ENCODE measurements at regions not wholly inside any gene's neighbourhood (a gene's known extent, or its start where the extent isn't known, plus 50 kb on each side); places are given as distances from the start of the nearest gene placed in this dataset.
"Not testable (repeated sequence)": the region's sequence is repeated elsewhere in the genome, so short reads cannot be mapped to it uniquely, and the experiment has no call there.

DNA sequence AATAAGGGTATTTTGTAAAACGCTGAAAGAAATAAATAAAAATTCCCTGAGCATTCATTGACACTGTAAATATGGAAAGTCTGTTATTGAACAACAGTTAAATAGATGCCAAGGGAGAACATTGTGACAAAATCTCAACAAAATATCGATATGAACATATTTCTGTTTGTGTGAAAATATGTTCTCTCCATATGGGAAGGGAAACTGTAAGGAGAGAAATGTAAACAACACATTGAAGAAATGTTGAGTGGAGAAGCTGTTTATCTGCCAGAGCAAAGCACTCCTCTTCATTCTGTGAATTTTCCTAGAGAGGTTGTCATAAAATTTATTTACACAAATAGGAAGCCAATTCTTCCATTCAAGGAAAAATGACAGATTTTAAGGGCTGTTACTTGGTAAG, 57.1 kb upstream of the EOMES start:
- no peaks in the 10 kb centered on the region for H3K27me3 Mint-ChIP-seq
- H3K4me1 Mint-ChIP-seq: no peaks in the 10 kb centered on the region
- no peak overlapping the region for H3K27ac Mint-ChIP-seq (ENCODE audit: low read depth)
- H3K4me3 Mint-ChIP-seq: no peak overlapping the region
- no peak for DNase-seq (ENCODE audit: low spot score in 2 of 2)
- H3K9me3 Mint-ChIP-seq: no peaks in the 10 kb centered on the region
- ATAC-seq (replicated peaks; ENCODE audit: extremely low read depth, poor library complexity, severe bottlenecking): no peak
- H3K36me3 Mint-ChIP-seq (ENCODE audit: insufficient read depth): no peaks in the 10 kb centered on the region

DNA sequence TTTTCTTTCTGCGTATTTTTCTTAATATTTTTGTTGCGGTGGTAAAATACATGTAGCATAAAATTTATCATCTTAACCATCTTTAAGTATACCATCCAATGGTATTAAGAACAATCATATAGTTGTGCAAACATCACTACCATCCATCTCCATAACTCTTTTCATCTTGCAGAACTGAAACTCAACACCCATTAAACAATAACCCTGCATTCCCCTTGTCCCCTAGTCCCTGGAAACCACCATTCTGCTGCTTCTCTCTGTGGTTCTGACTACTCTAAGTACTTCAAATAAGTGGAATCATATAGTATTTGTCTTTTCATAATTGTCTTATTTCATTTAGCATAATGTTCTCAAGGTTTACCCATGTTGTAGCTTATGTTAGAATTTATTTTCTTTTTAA, 67.3 kb upstream of the EOMES start:
- H3K4me1 Mint-ChIP-seq: peaks cover 7% of the 10 kb centered on the region
- no peak for ATAC-seq (replicated peaks; ENCODE audit: extremely low read depth, poor library complexity, severe bottlenecking)
- no peak overlapping the region for H3K4me3 Mint-ChIP-seq
- H3K9me3 Mint-ChIP-seq: no peaks in the 10 kb centered on the region
- no peak for DNase-seq (ENCODE audit: low spot score in 2 of 2)
- peaks cover 1% of the 10 kb centered on the region for H3K36me3 Mint-ChIP-seq (ENCODE audit: insufficient read depth)
- no peak overlapping the region for H3K27ac Mint-ChIP-seq (ENCODE audit: low read depth)
- H3K27me3 Mint-ChIP-seq: no peaks in the 10 kb centered on the region

DNA sequence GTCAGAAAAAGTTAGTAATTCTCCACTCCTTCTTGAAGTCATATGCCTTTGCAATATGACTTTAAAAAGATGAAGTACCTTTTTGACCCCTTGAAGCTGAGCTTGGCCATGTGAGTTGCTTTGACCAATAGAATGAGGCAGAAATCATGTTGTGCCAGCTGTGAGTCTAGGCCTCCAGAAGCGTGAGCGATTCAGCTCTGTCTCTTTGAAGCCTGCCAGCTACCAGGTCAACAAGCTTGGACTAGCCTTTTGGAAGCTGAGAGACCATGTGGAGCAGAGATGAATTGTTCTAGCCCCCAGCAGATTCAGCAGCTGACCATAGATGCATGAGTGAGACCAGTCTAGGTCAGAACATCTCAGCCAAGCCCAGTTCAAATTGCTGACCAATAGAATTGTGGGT, 69.8 kb upstream of the EOMES start:
- Mint-ChIP-seq H3K27ac (ENCODE audit: low read depth) (no peak overlapping the region), H3K4me1 (peaks cover 7% of the 10 kb centered on the region), H3K4me3 (no peak overlapping the region), H3K27me3 (no peaks in the 10 kb centered on the region), H3K36me3 (ENCODE audit: insufficient read depth) (peaks cover 1% of the 10 kb centered on the region), H3K9me3 (no peaks in the 10 kb centered on the region)
- ATAC-seq (replicated peaks; ENCODE audit: extremely low read depth, poor library complexity, severe bottlenecking) (no peak), DNase-seq (ENCODE audit: low spot score in 2 of 2) (no peak)

DNA sequence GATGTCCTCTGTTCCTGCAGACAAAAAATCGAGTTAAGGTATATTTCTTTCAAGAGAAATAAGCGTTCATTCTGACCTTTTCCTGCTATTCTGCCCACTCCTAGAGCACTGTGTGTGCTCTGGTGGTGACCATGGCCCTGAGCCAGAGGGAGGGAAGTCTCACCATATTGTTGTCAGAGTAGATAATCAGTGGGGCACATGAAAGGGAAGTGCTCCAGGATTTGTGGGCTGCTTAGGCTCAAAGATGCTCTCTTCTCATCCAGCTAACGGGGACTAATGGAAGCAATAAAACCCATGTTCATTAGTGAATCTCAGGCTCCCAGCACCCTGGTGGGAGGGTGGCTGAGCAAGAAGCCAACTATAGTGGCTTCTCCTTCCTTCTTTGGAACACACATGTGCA, 70.7 kb upstream of the EOMES start:
- Mint-ChIP-seq H3K27ac (ENCODE audit: low read depth) (no peak overlapping the region), H3K9me3 (no peaks in the 10 kb centered on the region), H3K4me1 (peaks cover 7% of the 10 kb centered on the region), H3K36me3 (ENCODE audit: insufficient read depth) (peaks cover 1% of the 10 kb centered on the region), H3K4me3 (no peak overlapping the region), H3K27me3 (no peaks in the 10 kb centered on the region)
- DNase-seq (ENCODE audit: low spot score in 2 of 2): no peak
- ATAC-seq (replicated peaks; ENCODE audit: extremely low read depth, poor library complexity, severe bottlenecking): no peak

DNA sequence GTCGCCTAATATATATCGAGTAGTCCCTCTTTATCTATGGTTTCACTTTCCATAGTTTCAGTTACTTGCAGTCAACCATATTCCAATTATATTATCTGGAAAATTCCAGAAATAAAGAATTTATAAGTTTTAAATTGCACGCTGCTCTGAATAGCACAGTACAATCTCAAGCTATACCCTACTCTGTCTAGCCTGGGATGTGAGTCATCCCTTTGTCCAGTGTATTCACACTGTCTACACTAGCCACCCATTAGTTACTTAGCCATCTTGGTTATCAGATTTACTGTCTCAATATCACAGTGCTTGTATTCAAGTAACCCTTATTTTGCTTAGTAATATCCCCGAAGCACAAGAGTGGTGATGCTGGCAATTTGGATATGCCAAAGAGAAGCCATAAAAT, 72.1 kb upstream of the EOMES start:
- H3K9me3 Mint-ChIP-seq: no peaks in the 10 kb centered on the region
- H3K27ac Mint-ChIP-seq (ENCODE audit: low read depth): no peak overlapping the region
- no peaks in the 10 kb centered on the region for H3K27me3 Mint-ChIP-seq
- H3K4me1 Mint-ChIP-seq: peaks cover 7% of the 10 kb centered on the region
- no peak for ATAC-seq (replicated peaks; ENCODE audit: extremely low read depth, poor library complexity, severe bottlenecking)
- no peak for DNase-seq (ENCODE audit: low spot score in 2 of 2)
- no peak overlapping the region for H3K4me3 Mint-ChIP-seq
- peaks cover 1% of the 10 kb centered on the region for H3K36me3 Mint-ChIP-seq (ENCODE audit: insufficient read depth)

DNA sequence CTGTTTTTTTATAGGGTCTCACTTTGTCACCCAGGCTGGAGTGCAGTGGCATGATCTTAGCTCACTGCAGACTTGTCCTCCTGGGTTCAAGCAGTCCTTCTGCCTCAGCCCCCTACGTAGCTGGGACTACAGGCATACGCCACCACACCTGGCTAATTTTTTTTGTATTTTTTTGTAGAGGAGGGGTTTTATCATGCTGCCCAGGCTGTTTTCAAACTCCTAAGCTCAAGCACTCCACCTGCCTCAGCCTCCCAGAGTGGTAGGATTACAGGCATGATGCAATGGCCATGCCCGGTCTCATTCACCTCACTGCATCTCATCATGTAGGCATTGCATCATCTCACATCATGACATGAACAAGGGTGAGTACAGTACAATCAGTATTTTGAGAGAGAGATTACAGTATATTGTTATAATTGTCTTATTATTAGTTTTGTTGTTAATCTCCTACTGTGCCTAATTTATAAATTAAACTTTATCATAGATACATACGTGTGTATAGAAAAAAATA, 74.3 kb upstream of the EOMES start:
- Mint-ChIP-seq H3K9me3 (no peaks in the 10 kb centered on the region), H3K4me3 (no peak overlapping the region), H3K27ac (ENCODE audit: low read depth) (no peak overlapping the region), H3K36me3 (ENCODE audit: insufficient read depth) (no peaks in the 10 kb centered on the region), H3K27me3 (no peaks in the 10 kb centered on the region), H3K4me1 (peaks cover 7% of the 10 kb centered on the region)
- ATAC-seq (replicated peaks; ENCODE audit: extremely low read depth, poor library complexity, severe bottlenecking) (no peak), DNase-seq (ENCODE audit: low spot score in 2 of 2) (no peak)

DNA sequence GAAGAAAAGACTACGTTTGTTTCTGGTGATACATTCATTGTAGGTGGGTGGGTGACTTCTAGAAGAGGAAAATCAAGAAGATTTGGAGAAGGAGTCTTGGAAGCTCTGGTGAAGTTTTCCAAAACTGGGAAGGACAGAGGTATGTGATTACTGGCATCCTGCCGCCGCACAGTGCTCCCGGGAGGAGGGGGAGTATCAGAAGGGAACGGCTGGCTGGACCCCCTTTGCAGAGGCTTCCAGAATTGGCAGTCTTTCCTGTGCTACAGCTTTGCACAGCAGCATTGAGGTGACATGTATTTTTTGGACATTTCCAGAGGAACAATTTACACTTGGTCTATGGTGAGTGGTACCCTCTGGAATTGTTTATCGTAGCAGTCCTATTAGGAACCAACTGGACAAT, 75.7 kb upstream of the EOMES start:
- no peak for ATAC-seq (replicated peaks; ENCODE audit: extremely low read depth, poor library complexity, severe bottlenecking)
- Mint-ChIP-seq H3K27me3 (no peaks in the 10 kb centered on the region), H3K27ac (ENCODE audit: low read depth) (no peak overlapping the region)

DNA sequence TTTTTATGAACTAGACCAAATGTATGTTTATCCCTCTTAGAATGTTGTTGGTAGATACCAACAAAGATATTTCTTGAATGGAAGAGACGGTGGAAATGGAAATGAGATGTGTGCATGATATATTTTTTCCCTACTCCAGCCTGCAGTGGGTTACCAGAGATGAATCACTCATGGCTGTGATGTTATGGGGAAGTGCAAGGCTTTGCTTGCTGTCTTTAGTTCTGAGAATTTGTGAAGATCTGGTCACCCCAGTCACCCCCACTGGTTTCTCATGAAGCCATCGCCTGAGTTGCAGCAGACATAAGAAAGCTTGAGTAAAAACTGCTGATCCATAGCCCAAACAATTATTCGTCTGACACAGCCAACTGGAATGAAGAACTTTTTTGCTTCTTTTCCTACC, 78.1 kb upstream of the EOMES start:
- Mint-ChIP-seq H3K4me1 (no peaks in the 10 kb centered on the region), H3K27me3 (no peaks in the 10 kb centered on the region), H3K27ac (ENCODE audit: low read depth) (no peak overlapping the region), H3K9me3 (no peaks in the 10 kb centered on the region), H3K36me3 (ENCODE audit: insufficient read depth) (peaks cover 1% of the 10 kb centered on the region), H3K4me3 (no peak overlapping the region)
- DNase-seq (ENCODE audit: low spot score in 2 of 2) (no peak), ATAC-seq (replicated peaks; ENCODE audit: extremely low read depth, poor library complexity, severe bottlenecking) (no peak)

More for the DNA sequence above, 75.7 kb upstream of the EOMES start:
- Mint-ChIP-seq H3K9me3 (no peaks in the 10 kb centered on the region), H3K4me3 (no peak overlapping the region), H3K36me3 (ENCODE audit: insufficient read depth) (no peaks in the 10 kb centered on the region), H3K4me1 (peaks cover 2% of the 10 kb centered on the region)
- DNase-seq (ENCODE audit: low spot score in 2 of 2): no peak

DNA sequence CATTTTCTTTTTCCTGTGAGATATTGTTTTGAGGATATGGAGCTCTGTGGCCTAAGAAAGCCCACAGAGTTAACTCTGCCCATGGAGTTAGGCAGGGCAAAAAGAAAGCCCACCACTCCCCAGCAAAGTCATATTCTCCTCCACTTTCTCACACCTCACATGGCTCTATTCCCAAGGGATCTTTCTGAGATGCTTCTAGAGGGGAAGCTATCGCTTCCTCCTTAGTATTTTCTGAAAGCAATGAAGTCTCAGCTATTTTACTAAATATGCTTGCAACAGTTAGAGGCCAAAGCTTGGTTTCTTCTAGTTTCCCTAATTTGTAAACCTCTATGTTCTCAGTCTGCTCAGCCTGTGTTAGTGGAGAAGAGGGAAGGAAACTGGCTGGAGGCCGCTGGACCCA, 80.3 kb upstream of the EOMES start:
- no peaks in the 10 kb centered on the region for H3K9me3 Mint-ChIP-seq
- no peak overlapping the region for H3K4me3 Mint-ChIP-seq
- H3K4me1 Mint-ChIP-seq: no peaks in the 10 kb centered on the region
- H3K27ac Mint-ChIP-seq (ENCODE audit: low read depth): no peak overlapping the region
- peaks cover 1% of the 10 kb centered on the region for H3K36me3 Mint-ChIP-seq (ENCODE audit: insufficient read depth)
- DNase-seq (ENCODE audit: low spot score in 2 of 2): no peak
- H3K27me3 Mint-ChIP-seq: no peaks in the 10 kb centered on the region
- no peak for ATAC-seq (replicated peaks; ENCODE audit: extremely low read depth, poor library complexity, severe bottlenecking)

DNA sequence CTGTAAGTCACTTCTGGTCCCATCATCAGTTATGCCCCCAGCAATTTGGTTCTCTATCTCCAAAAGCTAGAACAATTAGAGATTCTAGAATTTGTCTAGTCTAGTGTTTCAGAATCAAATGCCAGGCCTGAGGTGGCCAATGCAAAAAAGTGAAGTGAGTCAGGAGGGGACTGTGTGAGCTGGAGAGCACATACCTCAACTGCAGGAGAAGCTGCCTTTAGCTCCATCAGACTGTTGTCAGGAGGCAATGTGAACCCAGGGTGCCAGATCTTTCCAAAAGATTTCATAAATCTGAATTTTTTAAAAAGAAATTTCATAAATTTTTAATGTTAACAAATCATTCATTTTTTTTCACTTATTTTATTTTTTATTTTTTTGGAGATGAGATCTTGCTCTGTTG, 80.7 kb upstream of the EOMES start:
- no peak overlapping the region for H3K4me3 Mint-ChIP-seq
- DNase-seq (ENCODE audit: low spot score in 2 of 2): no peak
- H3K27ac Mint-ChIP-seq (ENCODE audit: low read depth): no peak overlapping the region
- no peaks in the 10 kb centered on the region for H3K9me3 Mint-ChIP-seq
- H3K36me3 Mint-ChIP-seq (ENCODE audit: insufficient read depth): peaks cover 1% of the 10 kb centered on the region
- H3K4me1 Mint-ChIP-seq: no peaks in the 10 kb centered on the region
- no peak for ATAC-seq (replicated peaks; ENCODE audit: extremely low read depth, poor library complexity, severe bottlenecking)
- H3K27me3 Mint-ChIP-seq: no peaks in the 10 kb centered on the region

DNA sequence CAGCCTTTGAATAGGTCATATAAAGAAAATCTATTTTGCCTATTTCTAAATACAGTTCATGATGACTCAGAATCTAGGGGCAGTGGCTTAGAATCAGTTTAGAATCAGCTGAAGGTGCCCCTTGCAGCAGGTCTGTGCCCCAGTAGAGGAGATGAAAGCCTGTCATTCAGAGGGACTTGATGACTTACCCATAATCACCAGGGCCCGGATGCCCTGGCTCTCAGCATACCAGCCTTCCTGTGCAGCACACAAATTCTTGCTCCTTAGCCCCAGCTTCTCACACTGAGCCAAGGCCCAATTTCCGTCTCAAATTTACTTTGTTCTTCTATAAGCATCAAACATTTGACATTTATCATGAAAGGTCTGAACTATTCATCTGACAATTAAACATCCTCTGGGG, 83.2 kb upstream of the EOMES start:
- DNase-seq (ENCODE audit: low spot score in 2 of 2) (no peak), ATAC-seq (replicated peaks; ENCODE audit: extremely low read depth, poor library complexity, severe bottlenecking) (no peak)
- H3K27me3 Mint-ChIP-seq: no peaks in the 10 kb centered on the region
- no peak overlapping the region for H3K27ac Mint-ChIP-seq (ENCODE audit: low read depth)
- H3K4me3 Mint-ChIP-seq: no peak overlapping the region
- H3K36me3 Mint-ChIP-seq (ENCODE audit: insufficient read depth): peaks cover 1% of the 10 kb centered on the region
- H3K4me1 Mint-ChIP-seq: no peaks in the 10 kb centered on the region
- H3K9me3 Mint-ChIP-seq: no peaks in the 10 kb centered on the region

DNA sequence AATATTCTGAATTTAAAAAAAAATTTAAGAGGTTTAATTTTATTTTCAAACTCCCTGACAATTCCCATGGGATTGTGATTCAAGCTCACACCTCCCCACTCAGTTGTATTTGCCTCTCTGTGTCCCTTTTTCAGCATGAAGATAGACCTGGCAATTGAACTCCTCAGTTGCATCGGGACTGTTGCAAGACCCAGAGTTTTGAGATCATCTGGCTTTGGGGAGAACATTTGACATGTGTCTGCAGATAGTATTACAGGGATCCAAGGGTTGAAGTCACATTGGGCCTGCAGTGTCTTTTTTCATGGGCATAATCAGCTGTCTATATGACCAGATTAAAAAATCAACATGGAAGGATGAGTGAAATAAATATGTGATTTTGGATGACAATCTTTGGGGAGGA, 91.1 kb upstream of the EOMES start:
- Mint-ChIP-seq H3K36me3 (ENCODE audit: insufficient read depth) (no peaks in the 10 kb centered on the region), H3K9me3 (no peaks in the 10 kb centered on the region), H3K27me3 (no peaks in the 10 kb centered on the region), H3K4me1 (no peaks in the 10 kb centered on the region), H3K4me3 (no peak overlapping the region), H3K27ac (ENCODE audit: low read depth) (no peak overlapping the region)
- no peak for DNase-seq (ENCODE audit: low spot score in 2 of 2)
- no peak for ATAC-seq (replicated peaks; ENCODE audit: extremely low read depth, poor library complexity, severe bottlenecking)

DNA sequence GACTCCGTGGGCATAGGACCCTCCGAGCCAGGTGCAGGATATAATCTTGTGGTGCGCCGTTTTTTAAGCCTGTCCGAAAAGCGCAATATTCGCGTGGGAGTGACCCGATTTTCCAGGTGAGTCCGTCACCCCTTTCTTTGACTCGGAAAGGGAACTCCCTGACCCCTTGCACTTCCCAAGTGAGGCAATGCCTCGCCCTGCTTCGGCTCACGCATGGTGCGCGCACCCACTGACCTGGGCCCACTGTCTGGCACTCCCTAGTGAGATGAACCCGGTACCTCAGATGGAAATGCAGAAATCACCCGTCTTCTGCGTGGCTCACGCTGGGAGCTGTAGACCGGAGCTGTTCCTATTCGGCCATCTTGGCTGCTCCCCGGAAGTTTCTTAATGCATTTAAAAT, 99.5 kb upstream of the EOMES start:
- H3K4me1 Mint-ChIP-seq; H3K4me3 Mint-ChIP-seq; H3K9me3 Mint-ChIP-seq; H3K27ac Mint-ChIP-seq (ENCODE audit: low read depth); DNase-seq (ENCODE audit: low spot score in 2 of 2); H3K27me3 Mint-ChIP-seq; ATAC-seq (replicated peaks; ENCODE audit: extremely low read depth, poor library complexity, severe bottlenecking); H3K36me3 Mint-ChIP-seq (ENCODE audit: insufficient read depth): not testable (repeated sequence)

Measured in central memory CD8-positive, alpha-beta T cell (primary cell).